ENCODE measurements at regions not wholly inside any gene's neighbourhood (a gene's known extent, or its start where the extent isn't known, plus 50 kb on each side); places are given as distances from the start of the nearest gene placed in this dataset.

- TF ChIP-seq, protein P1, sequence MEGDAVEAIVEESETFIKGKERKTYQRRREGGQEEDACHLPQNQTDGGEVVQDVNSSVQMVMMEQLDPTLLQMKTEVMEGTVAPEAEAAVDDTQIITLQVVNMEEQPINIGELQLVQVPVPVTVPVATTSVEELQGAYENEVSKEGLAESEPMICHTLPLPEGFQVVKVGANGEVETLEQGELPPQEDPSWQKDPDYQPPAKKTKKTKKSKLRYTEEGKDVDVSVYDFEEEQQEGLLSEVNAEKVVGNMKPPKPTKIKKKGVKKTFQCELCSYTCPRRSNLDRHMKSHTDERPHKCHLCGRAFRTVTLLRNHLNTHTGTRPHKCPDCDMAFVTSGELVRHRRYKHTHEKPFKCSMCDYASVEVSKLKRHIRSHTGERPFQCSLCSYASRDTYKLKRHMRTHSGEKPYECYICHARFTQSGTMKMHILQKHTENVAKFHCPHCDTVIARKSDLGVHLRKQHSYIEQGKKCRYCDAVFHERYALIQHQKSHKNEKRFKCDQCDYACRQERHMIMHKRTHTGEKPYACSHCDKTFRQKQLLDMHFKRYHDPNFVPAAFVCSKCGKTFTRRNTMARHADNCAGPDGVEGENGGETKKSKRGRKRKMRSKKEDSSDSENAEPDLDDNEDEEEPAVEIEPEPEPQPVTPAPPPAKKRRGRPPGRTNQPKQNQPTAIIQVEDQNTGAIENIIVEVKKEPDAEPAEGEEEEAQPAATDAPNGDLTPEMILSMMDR (IDR thresholded peaks at IDR 0.05), result no peak
- TF ChIP-seq POLR2AphosphoS5 (IDR thresholded peaks at IDR 0.05; ENCODE audit: low read depth, low read length), result no peak
Measured at GRCh38 chr6:3633711-3634110, 117.8 kb downstream of the PXDC1 start.
